ENCODE measurements at regions not wholly inside any gene's neighbourhood (a gene's known extent, or its start where the extent isn't known, plus 50 kb on each side); places are given as distances from the start of the nearest gene placed in this dataset.

- peaks cover 9% of the 10 kb centered on the region for H3K27me3 Mint-ChIP-seq (ENCODE audit: unreplicated experiment)
- TF ChIP-seq CTCF (IDR thresholded peaks at IDR 0.05; ENCODE audit: unreplicated experiment), result no peak
- no peak for DNase-seq (ENCODE audit: low spot score)
- H3K4me1 Mint-ChIP-seq (ENCODE audit: unreplicated experiment), result peaks cover 30% of the 10 kb centered on the region
- H3K36me3 Mint-ChIP-seq (ENCODE audit: low read depth, unreplicated experiment), result peaks cover 19% of the 10 kb centered on the region
- H3K4me3 Mint-ChIP-seq (ENCODE audit: unreplicated experiment), result peak overlapping the region; percentile 7
- peak overlapping the region; percentile 63 for H3K27ac Mint-ChIP-seq (ENCODE audit: unreplicated experiment)
- H3K9me3 Mint-ChIP-seq (ENCODE audit: unreplicated experiment), result no peaks in the 10 kb centered on the region
Observed at GRCh38 chr15:66931768-66932633, 133.4 kb upstream of the SMAD3 start.

DNA sequence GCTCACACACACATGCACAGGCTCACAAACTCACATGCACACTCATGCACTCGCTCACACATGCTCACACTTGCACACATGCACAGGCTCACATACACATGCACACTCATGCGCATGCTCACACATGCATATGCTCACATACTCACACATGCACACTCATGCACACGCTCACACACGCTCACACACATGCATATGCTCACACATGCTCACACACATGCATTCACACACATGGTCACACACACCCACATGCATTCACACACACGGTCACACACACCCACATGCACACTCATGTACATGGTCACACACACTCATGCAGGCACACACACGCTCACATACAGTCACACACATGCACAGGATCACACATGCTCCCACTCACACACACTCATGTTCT lies 132.8 kb upstream of the SMAD3 start:
- Mint-ChIP-seq H3K27me3 (ENCODE audit: unreplicated experiment) (peaks cover 9% of the 10 kb centered on the region), H3K9me3 (ENCODE audit: unreplicated experiment) (no peaks in the 10 kb centered on the region), H3K4me3 (ENCODE audit: unreplicated experiment) (peak overlapping the region; percentile 7), H3K36me3 (ENCODE audit: low read depth, unreplicated experiment) (peaks cover 19% of the 10 kb centered on the region), H3K27ac (ENCODE audit: unreplicated experiment) (peak overlapping the region; percentile 63), H3K4me1 (ENCODE audit: unreplicated experiment) (peaks cover 27% of the 10 kb centered on the region)
- DNase-seq (ENCODE audit: low spot score), result no peak
- no peak for TF ChIP-seq CTCF (IDR thresholded peaks at IDR 0.05; ENCODE audit: unreplicated experiment)

GRCh38 chr15:66933932-66934867 lies 131.2 kb upstream of the SMAD3 start:
- Mint-ChIP-seq H3K9me3 (ENCODE audit: unreplicated experiment) (no peaks in the 10 kb centered on the region), H3K4me3 (ENCODE audit: unreplicated experiment) (no peak overlapping the region), H3K4me1 (ENCODE audit: unreplicated experiment) (peaks cover 19% of the 10 kb centered on the region), H3K27me3 (ENCODE audit: unreplicated experiment) (peaks cover 9% of the 10 kb centered on the region), H3K36me3 (ENCODE audit: low read depth, unreplicated experiment) (peaks cover 19% of the 10 kb centered on the region), H3K27ac (ENCODE audit: unreplicated experiment) (no peak overlapping the region)
- TF ChIP-seq CTCF (IDR thresholded peaks at IDR 0.05; ENCODE audit: unreplicated experiment), result no peak
- no peak for DNase-seq (ENCODE audit: low spot score)

DNA sequence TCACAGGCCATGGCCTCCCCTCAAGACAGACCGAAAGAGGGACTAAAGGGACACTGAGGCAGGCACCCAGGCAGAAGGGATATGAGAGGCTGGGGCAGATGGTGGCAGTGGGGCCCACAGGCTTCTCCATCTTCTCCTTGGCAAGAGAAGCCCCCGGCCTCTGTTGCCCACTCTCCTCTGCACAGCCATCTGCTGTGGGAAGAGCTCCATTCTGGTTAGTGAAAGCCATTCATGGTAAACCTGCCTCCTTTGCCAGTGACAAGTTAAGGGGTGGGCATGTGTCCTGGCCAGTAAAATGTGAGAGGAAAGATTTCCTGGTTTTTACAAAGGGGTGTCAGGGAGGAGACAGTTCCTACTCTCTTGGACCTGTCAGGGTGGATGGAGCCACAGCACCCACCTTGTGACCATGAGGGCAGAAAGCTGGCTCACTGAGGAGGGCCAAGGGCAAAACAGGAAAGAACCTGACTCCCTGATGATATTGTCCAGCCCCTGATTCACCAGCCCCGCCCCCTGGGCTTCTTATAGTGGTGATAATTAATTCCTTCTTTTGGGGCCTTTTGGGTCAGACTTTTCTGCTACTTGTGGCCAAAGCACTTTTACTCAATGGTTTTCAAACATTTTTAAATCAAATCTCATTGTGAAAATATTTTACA lies 130.4 kb upstream of the SMAD3 start:
- H3K27ac Mint-ChIP-seq (ENCODE audit: unreplicated experiment), result no peak overlapping the region
- H3K9me3 Mint-ChIP-seq (ENCODE audit: unreplicated experiment), result no peaks in the 10 kb centered on the region
- H3K4me3 Mint-ChIP-seq (ENCODE audit: unreplicated experiment), result no peak overlapping the region
- H3K4me1 Mint-ChIP-seq (ENCODE audit: unreplicated experiment), result peaks cover 19% of the 10 kb centered on the region
- TF ChIP-seq CTCF (IDR thresholded peaks at IDR 0.05; ENCODE audit: unreplicated experiment), result no peak
- peaks cover 9% of the 10 kb centered on the region for H3K27me3 Mint-ChIP-seq (ENCODE audit: unreplicated experiment)
- H3K36me3 Mint-ChIP-seq (ENCODE audit: low read depth, unreplicated experiment), result peaks cover 19% of the 10 kb centered on the region
- no peak for DNase-seq (ENCODE audit: low spot score)

All from endothelial cell (in vitro differentiated cells).